ENCODE measurements at regions not wholly inside any gene's neighbourhood (a gene's known extent, or its start where the extent isn't known, plus 50 kb on each side); places are given as distances from the start of the nearest gene placed in this dataset.
A peak's percentile ranks its signal among the peaks of the same experiment; 100 is the strongest.

DNA sequence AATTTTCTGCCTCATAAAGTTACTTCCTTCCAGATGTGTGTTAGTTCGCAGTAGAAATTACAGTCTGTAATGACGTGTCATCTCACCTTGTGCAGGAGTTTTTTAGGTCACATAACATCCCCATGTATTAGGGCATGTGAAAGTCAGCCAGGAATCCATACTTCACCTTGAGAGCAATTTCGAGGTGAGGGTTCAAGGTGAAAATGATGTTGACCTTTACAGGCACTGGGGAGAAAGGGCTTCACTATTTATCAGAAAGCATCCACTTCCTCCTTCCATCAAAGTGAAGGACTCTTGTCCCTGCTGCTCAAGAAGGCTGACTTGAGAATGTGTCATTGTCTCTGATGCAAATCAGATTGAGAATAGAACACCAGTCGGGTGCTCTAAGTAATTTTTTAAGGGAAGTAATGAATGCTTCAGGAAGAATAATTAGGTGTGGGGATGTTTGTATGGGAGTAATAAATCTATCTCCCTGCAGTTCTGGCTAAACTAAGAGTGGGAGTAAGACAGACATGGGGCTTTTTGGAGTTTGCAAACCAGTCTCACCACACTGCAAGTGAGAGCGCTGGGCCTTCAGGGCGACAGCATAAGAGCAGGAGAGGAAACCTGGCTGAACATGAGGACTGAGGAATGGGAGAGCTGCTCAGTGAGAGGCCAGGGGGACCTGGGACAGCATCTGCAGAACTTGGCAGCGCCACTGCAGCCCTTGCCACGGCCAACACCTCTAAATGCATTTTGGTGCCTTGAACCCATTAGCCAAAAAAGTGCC, 85.9 kb upstream of the IL12A start:
- Histone ChIP-seq H3K4me1 (ENCODE audit: control insufficient read depth in 1 of 2, insufficient read depth in 2 of 2, low read length in 2 of 2) (peaks cover 0 to 3% of the 10 kb centered on the region in 2 donors), H3K4me3 (ENCODE audit: low read length in 2 of 2) (no peak overlapping the region), H3K27me3 (ENCODE audit: control insufficient read depth in 1 of 2, insufficient read depth in 2 of 2, low read length in 1 of 2) (no peaks in the 10 kb centered on the region), H3K36me3 (ENCODE audit: control insufficient read depth in 1 of 2, insufficient read depth in 2 of 2, low read length in 1 of 2) (peaks cover 0 to 4% of the 10 kb centered on the region in 2 donors), H3K9me3 (ENCODE audit: control insufficient read depth, low read length) (no peaks in the 10 kb centered on the region), H3K27ac (ENCODE audit: low read depth in 1 of 2, low read length in 2 of 2) (no peak overlapping the region)
- WGBS, 2 donors: 76 to 79% methylated on average over 8 of the region's 8 CpGs
- intact Hi-C loops (cut with DNase I): no loop called here
- ATAC-seq (ENCODE audit: low FRiP score): no peak
- no peak for DNase-seq

- H3K4me3 ChIP-seq (ENCODE audit: low read length in 2 of 2): no peak overlapping the region
- intact Hi-C loops (cut with DNase I): no loop called here
- DNase-seq (no peak), ATAC-seq (ENCODE audit: low FRiP score) (no peak)
- no peaks in the 10 kb centered on the region for H3K4me1 ChIP-seq (ENCODE audit: control insufficient read depth in 1 of 2, insufficient read depth in 2 of 2, low read length in 2 of 2)
- H3K27ac ChIP-seq (ENCODE audit: low read depth in 1 of 2, low read length in 2 of 2): no peak overlapping the region
- 63 to 73% methylated on average over 2 of the region's 2 CpGs for WGBS, 2 donors
- no peaks in the 10 kb centered on the region for H3K36me3 ChIP-seq (ENCODE audit: control insufficient read depth in 1 of 2, insufficient read depth in 2 of 2, low read length in 1 of 2)
- no peaks in the 10 kb centered on the region for H3K9me3 ChIP-seq (ENCODE audit: control insufficient read depth, low read length)
- H3K27me3 ChIP-seq (ENCODE audit: control insufficient read depth in 1 of 2, insufficient read depth in 2 of 2, low read length in 1 of 2): no peaks in the 10 kb centered on the region
These were observed 84.2 kb upstream of the IL12A start for GRCh38 chr3:159904455-159904854.

DNA sequence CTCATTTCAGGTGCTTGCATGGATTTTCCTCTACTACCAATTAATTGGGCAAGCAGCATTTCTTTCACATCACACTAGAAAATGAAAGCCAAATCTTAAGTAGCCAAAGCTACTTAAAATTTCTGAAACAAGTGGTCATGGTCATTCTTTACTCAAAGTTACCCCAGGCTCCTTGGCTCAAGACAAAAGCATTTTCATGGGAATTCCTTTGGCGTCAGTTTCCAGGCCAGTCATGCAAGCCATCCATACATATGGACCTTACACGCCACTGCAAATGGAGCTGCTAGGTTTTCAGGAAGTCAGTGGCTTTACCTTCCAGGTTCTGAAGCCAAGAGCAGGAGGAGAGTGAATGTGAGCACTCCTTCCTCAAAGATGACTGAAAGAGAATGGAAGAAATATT, 83.7 kb upstream of the IL12A start:
- intact Hi-C loops (cut with DNase I): no loop called here
- WGBS, 2 donors: 87 to 88% methylated on average over 2 of the region's 2 CpGs
- H3K36me3 ChIP-seq (ENCODE audit: control insufficient read depth in 1 of 2, insufficient read depth in 2 of 2, low read length in 1 of 2): no peaks in the 10 kb centered on the region
- DNase-seq (no peak), ATAC-seq (ENCODE audit: low FRiP score) (no peak)
- H3K27me3 ChIP-seq (ENCODE audit: control insufficient read depth in 1 of 2, insufficient read depth in 2 of 2, low read length in 1 of 2): no peaks in the 10 kb centered on the region
- no peak overlapping the region for H3K27ac ChIP-seq (ENCODE audit: low read depth in 1 of 2, low read length in 2 of 2)
- H3K4me1 ChIP-seq (ENCODE audit: control insufficient read depth in 1 of 2, insufficient read depth in 2 of 2, low read length in 2 of 2): no peaks in the 10 kb centered on the region
- H3K4me3 ChIP-seq (ENCODE audit: low read length in 2 of 2): no peak overlapping the region
- no peaks in the 10 kb centered on the region for H3K9me3 ChIP-seq (ENCODE audit: control insufficient read depth, low read length)

GRCh38 chr3:159907828-159908227, 80.8 kb upstream of the IL12A start:
- Histone ChIP-seq H3K4me3 (ENCODE audit: low read length in 2 of 2) (no peak overlapping the region), H3K9me3 (ENCODE audit: control insufficient read depth, low read length) (no peaks in the 10 kb centered on the region), H3K27ac (ENCODE audit: low read depth in 1 of 2, low read length in 2 of 2) (no peak overlapping the region), H3K4me1 (ENCODE audit: control insufficient read depth in 1 of 2, insufficient read depth in 2 of 2, low read length in 2 of 2) (peaks cover 1 to 8% of the 10 kb centered on the region in 2 donors), H3K36me3 (ENCODE audit: control insufficient read depth in 1 of 2, insufficient read depth in 2 of 2, low read length in 1 of 2) (no peaks in the 10 kb centered on the region), H3K27me3 (ENCODE audit: control insufficient read depth in 1 of 2, insufficient read depth in 2 of 2, low read length in 1 of 2) (no peaks in the 10 kb centered on the region)
- intact Hi-C loops (cut with DNase I): no loop called here
- no peak for DNase-seq
- 91 to 100% methylated on average over 1 of the region's 1 CpG for WGBS, 2 donors
- ATAC-seq (ENCODE audit: low FRiP score): no peak

DNA sequence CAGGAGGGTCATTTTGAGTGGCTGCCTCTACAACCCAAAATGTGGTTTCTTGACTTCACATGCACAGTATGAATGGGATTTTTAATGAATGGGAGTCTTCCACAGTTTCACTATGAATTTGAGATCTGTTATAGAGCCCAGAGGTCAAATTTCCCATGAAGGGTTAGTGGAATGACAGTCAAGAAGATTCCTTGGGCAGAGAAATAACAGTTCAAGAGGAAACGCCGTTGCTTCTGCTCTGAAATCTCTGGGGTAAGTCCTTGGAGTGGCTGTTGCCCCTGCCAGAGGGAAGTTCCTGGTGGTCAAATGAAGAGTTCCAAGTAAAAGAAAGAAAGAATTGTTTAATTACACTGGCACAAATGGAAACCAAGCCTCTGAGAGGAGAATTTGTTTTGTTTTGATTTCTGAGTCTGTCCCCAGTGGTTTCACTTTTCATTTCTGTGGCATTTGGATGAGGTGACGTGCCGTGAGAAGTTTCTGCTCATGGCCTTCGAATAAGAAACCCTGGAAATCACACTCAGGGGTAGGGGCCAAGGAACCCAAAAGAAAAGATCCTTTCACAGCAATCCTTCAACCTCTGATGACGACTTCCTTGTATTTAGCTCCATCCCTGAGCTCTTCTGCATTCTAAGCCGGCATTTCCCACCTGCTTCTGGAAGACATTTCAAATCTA, 77.5 kb upstream of the IL12A start:
- H3K4me3 ChIP-seq (ENCODE audit: low read length in 2 of 2): peak overlapping the region; percentile 28 to 76

DNA sequence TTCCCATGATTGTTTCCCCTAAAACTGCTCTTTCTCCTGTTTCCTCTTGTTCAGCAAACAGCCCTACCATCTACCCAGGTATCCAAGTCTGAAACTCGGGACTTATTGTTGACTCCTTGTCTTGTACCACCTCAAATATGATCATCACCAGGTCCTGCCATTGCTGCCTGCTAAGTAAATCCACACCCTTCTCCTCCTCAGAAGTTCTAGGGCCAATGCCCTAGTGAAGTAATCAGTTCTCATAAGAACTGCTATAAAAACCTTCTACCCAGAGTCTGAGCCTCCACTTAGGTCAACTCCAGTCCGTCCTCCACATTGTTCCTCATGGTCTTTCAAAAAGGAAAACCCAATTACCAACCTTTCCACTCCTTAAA, 77.0 kb upstream of the IL12A start:
- ATAC-seq (ENCODE audit: low FRiP score) (no peak), DNase-seq (no peak)
- 80 to 81% methylated on average over 2 of the region's 2 CpGs for WGBS, 2 donors
- Histone ChIP-seq H3K36me3 (ENCODE audit: control insufficient read depth in 1 of 2, insufficient read depth in 2 of 2, low read length in 1 of 2) (no peaks in the 10 kb centered on the region), H3K4me1 (ENCODE audit: control insufficient read depth in 1 of 2, insufficient read depth in 2 of 2, low read length in 2 of 2) (peaks cover 1 to 8% of the 10 kb centered on the region in 2 donors), H3K9me3 (ENCODE audit: control insufficient read depth, low read length) (no peaks in the 10 kb centered on the region), H3K27ac (ENCODE audit: low read depth in 1 of 2, low read length in 2 of 2) (peak overlapping the region; percentile 21 to 76), H3K4me3 (ENCODE audit: low read length in 2 of 2) (peak overlapping the region; percentile 28 to 76), H3K27me3 (ENCODE audit: control insufficient read depth in 1 of 2, insufficient read depth in 2 of 2, low read length in 1 of 2) (no peaks in the 10 kb centered on the region)
- intact Hi-C loops (cut with DNase I): no loop called here

More for the DNA sequence above, 77.5 kb upstream of the IL12A start:
- H3K36me3 ChIP-seq (ENCODE audit: control insufficient read depth in 1 of 2, insufficient read depth in 2 of 2, low read length in 1 of 2): no peaks in the 10 kb centered on the region
- ATAC-seq (ENCODE audit: low FRiP score) (peak; percentile 44), DNase-seq (no peak)
- peaks cover 1 to 8% of the 10 kb centered on the region in 2 donors for H3K4me1 ChIP-seq (ENCODE audit: control insufficient read depth in 1 of 2, insufficient read depth in 2 of 2, low read length in 2 of 2)
- peak overlapping the region; percentile 57 to 76 for H3K27ac ChIP-seq (ENCODE audit: low read depth in 1 of 2, low read length in 2 of 2)
- no peaks in the 10 kb centered on the region for H3K27me3 ChIP-seq (ENCODE audit: control insufficient read depth in 1 of 2, insufficient read depth in 2 of 2, low read length in 1 of 2)
- intact Hi-C loops (cut with DNase I): no loop called here
- H3K9me3 ChIP-seq (ENCODE audit: control insufficient read depth, low read length): no peaks in the 10 kb centered on the region
- 7 to 14% methylated on average over 7 of the region's 7 CpGs for WGBS, 2 donors

DNA sequence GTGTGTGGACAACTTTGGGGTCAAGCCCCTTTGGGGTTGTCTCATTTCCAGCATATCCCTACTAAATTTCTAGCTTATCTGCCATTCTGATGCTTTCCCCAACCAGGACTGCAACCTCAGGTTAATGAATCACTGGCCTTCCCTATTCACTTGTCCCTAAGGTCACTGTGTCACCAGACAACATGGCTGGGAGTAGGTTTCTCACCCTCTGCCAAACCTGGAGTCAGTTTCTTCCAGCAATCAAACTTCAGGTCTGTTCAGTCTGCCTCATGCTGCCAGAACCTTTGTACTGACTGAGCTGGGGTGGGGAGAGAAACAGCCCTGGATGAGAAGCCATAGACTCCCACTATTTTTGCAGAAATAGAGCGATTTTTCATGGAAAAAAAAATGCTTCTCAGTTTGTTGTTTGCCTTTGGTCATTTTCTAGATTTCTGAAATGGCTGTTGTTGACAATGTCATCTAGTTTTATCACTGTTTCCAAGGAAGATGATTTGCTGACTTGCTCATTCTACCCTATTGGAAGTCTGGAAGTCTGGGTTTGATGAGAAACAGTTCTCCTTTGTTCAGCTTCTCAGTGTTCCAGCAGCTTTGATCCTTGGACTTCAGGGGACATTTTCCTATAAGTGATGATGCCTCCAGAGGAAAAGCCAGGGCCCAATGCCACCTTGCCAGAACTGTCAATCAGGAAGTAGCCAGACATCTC, 74.8 kb upstream of the IL12A start:
- ATAC-seq (ENCODE audit: low FRiP score) (no peak), DNase-seq (no peak)
- intact Hi-C loops (cut with DNase I): no loop called here
- Histone ChIP-seq H3K27ac (ENCODE audit: low read depth in 1 of 2, low read length in 2 of 2) (no peak overlapping the region), H3K36me3 (ENCODE audit: control insufficient read depth in 1 of 2, insufficient read depth in 2 of 2, low read length in 1 of 2) (no peaks in the 10 kb centered on the region), H3K4me3 (ENCODE audit: low read length in 2 of 2) (no peak overlapping the region), H3K4me1 (ENCODE audit: control insufficient read depth in 1 of 2, insufficient read depth in 2 of 2, low read length in 2 of 2) (peaks cover 1 to 8% of the 10 kb centered on the region in 2 donors), H3K27me3 (ENCODE audit: control insufficient read depth in 1 of 2, insufficient read depth in 2 of 2, low read length in 1 of 2) (no peaks in the 10 kb centered on the region), H3K9me3 (ENCODE audit: control insufficient read depth, low read length) (no peaks in the 10 kb centered on the region)
- WGBS, 2 donors: 83% methylated on average over 1 of the region's 1 CpG

DNA sequence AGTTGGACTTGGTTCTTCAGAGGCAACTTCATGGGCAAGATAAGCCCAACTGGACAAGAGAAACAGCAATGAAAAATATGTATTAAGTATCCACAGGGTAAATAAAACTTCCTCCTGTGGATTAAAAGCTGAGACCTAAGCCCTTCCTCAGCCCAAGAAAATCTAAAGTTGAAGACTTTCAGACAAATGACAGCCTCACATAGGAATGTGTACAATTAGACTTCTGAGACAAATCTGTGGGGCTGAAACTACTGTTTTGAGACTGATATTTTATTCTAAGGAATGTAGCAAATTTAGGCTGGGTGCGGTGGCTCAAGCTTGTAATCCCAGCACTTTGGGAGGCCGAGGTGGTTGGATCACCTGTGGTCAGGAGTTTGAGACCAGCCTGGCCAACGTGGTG, 74.2 kb upstream of the IL12A start:
- ATAC-seq (ENCODE audit: low FRiP score): no peak

More for the DNA sequence above, 74.2 kb upstream of the IL12A start:
- Histone ChIP-seq H3K4me1 (ENCODE audit: control insufficient read depth in 1 of 2, insufficient read depth in 2 of 2, low read length in 2 of 2) (peaks cover 1 to 8% of the 10 kb centered on the region in 2 donors), H3K27me3 (ENCODE audit: control insufficient read depth in 1 of 2, insufficient read depth in 2 of 2, low read length in 1 of 2) (no peaks in the 10 kb centered on the region), H3K4me3 (ENCODE audit: low read length in 2 of 2) (no peak overlapping the region), H3K9me3 (ENCODE audit: control insufficient read depth, low read length) (no peaks in the 10 kb centered on the region), H3K36me3 (ENCODE audit: control insufficient read depth in 1 of 2, insufficient read depth in 2 of 2, low read length in 1 of 2) (no peaks in the 10 kb centered on the region), H3K27ac (ENCODE audit: low read depth in 1 of 2, low read length in 2 of 2) (no peak overlapping the region)
- intact Hi-C loops (cut with DNase I): no loop called here
- no peak for DNase-seq
- 69 to 71% methylated on average over 3 of the region's 3 CpGs for WGBS, 2 donors
